PFSK-1 (cell line): ENCODE measurements at regions not wholly inside any gene's neighbourhood (a gene's known extent, or its start where the extent isn't known, plus 50 kb on each side); places are given as distances from the start of the nearest gene placed in this dataset.

Source experiments
- FOXP2 ChIP-seq: optimal IDR thresholded peaks from 2 replicates; pipeline ENCODE3; 2011; ENCODE audit warnings: borderline replicate concordance, control low read depth, inconsistent platforms; ENCODE audit not compliant: insufficient read depth; ENCODE audit errors: extremely low read length, extremely low read depth
- POLR2AphosphoS5 ChIP-seq: IDR thresholded peaks from 2 replicates; pipeline ENCODE4 v1.6.1; 2012; ENCODE audit warnings: low read depth, mild to moderate bottlenecking, control low read depth, low read length, moderate library complexity
- REST ChIP-seq, 2 experiments: IDR thresholded peaks; 2 replicates each; pipeline versions ENCODE4 v1.6.1 to v1.8.0; 2011 to 2012; ENCODE audit warnings: low read depth in 2 of 2, low read length in 2 of 2, control low read depth in 1 of 2, inconsistent platforms in 1 of 2, mild to moderate bottlenecking in 1 of 2, moderate library complexity in 1 of 2; ENCODE audit not compliant: insufficient read depth in 1 of 2
- SIN3A ChIP-seq: IDR thresholded peaks from 2 replicates; pipeline ENCODE4 v1.6.1; 2012; ENCODE audit warnings: mild to moderate bottlenecking, low read length, moderate library complexity, borderline replicate concordance; ENCODE audit not compliant: insufficient read depth
- TAF1 ChIP-seq: IDR thresholded peaks from 2 replicates; pipeline ENCODE4 v1.6.1; 2012; ENCODE audit warnings: low read length, control low read depth, borderline replicate concordance; ENCODE audit not compliant: insufficient read depth

DNA sequence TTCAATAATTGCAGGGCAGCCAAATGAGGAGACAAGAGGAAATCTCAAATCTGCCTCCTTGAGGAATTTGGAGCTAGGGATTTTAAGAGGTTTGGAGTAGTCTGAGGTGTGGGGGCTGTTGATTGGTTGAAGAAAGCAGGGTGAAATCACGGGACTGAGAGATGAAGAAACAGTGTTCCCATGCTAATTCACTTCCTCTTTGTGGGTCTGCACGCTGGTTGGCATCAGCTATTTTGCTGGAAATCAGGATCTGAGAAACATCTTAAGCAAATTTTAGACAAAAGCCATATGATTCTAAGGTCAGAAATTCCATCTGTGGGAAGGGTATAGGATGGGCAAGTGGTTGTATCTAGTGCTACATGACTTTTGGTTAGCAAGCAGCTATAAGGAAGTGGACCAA is 107.1 kb upstream of the PAXBP1 start:
- TF ChIP-seq FOXP2 (no peak), POLR2AphosphoS5 (no peak), TAF1 (no peak), SIN3A (no peak), REST (IDR thresholded peaks at IDR 0.05; ENCODE audit: insufficient read depth in 1 of 2, low read depth in 2 of 2, low read length in 2 of 2) (no peak)

- TF ChIP-seq FOXP2 (no peak), SIN3A (no peak), TAF1 (no peak), POLR2AphosphoS5 (no peak), REST (IDR thresholded peaks at IDR 0.05; ENCODE audit: insufficient read depth in 1 of 2, low read depth in 2 of 2, low read length in 2 of 2) (no peak)
These were observed 109.9 kb upstream of the PAXBP1 start for GRCh38 chr21:32881458-32881857.

GRCh38 chr21:32884062-32884461 is 112.5 kb upstream of the PAXBP1 start:
- TF ChIP-seq SIN3A = no peak
- no peak for TF ChIP-seq TAF1
- no peak for TF ChIP-seq FOXP2
- no peak for TF ChIP-seq REST (IDR thresholded peaks at IDR 0.05; ENCODE audit: insufficient read depth in 1 of 2, low read depth in 2 of 2, low read length in 2 of 2)
- TF ChIP-seq POLR2AphosphoS5 = no peak

DNA sequence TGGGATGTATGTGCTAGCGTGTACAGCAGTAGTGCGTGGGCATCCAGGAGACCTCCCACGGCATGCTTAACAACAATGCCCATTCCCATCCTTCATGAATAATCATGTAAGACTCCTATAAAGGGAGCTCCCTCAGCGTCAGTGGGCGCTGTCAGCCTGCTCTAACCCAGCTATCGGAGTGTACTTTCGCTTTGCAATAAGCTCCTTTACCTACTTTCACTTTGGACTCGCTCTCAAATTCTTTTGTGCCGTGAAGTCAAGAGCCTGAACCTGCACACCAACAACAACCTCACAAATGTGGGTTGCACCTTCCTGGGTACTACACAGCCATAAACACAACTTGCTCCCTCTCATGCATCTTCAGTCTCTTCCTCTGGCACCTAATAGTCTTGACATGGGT is 114.8 kb upstream of the PAXBP1 start:
- TF ChIP-seq POLR2AphosphoS5 = no peak
- TF ChIP-seq SIN3A = no peak
- TF ChIP-seq FOXP2 = no peak
- no peak for TF ChIP-seq TAF1
- TF ChIP-seq REST (IDR thresholded peaks at IDR 0.05; ENCODE audit: insufficient read depth in 1 of 2, low read depth in 2 of 2, low read length in 2 of 2) = no peak

DNA sequence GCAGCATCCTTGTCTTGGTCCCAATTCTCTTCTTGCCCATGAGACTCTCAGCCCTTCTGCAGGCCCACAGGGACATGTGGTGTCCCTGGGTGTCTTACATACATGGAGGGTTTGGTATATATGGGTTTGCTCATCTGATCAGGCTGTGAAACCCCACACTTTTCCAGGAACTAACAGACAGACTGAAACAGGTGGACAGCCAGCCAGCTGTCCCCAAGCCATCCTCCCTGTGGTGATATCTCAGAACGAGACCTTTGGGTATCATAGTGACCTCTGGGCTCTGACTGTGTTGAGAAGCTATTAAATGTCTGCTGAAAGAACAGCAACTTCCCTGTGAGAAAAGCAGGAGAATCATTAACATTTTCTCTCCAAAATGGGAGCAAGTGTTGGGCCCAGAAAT is 115.5 kb upstream of the PAXBP1 start:
- TF ChIP-seq TAF1 (no peak), FOXP2 (no peak), REST (IDR thresholded peaks at IDR 0.05; ENCODE audit: insufficient read depth in 1 of 2, low read depth in 2 of 2, low read length in 2 of 2) (no peak), SIN3A (no peak), POLR2AphosphoS5 (no peak)
